ENCODE measurements at regions not wholly inside any gene's neighbourhood (a gene's known extent, or its start where the extent isn't known, plus 50 kb on each side); places are given as distances from the start of the nearest gene placed in this dataset.

- Histone ChIP-seq H3K9me3 (no peaks in the 10 kb centered on the region), H3K27me3 (no peaks in the 10 kb centered on the region), H3K4me3 (no peak overlapping the region), H3K4me1 (no peaks in the 10 kb centered on the region), H3K36me3 (no peaks in the 10 kb centered on the region), H3K27ac (no peak overlapping the region)
- TF ChIP-seq POLR2A (IDR thresholded peaks at IDR 0.05) (no peak), POLR2AphosphoS5 (IDR thresholded peaks at IDR 0.05) (no peak), CTCF (IDR thresholded peaks at IDR 0.05) (no peak)
- intact Hi-C loops (cut with DNase I; ENCODE audit: low total_unique reads): no loop called here
- DNase-seq (ENCODE audit: low spot score in 2 of 2): no peak
Measured at GRCh38 chr13:85298387-85298924, 500.8 kb downstream of the SLITRK6 start.

DNA sequence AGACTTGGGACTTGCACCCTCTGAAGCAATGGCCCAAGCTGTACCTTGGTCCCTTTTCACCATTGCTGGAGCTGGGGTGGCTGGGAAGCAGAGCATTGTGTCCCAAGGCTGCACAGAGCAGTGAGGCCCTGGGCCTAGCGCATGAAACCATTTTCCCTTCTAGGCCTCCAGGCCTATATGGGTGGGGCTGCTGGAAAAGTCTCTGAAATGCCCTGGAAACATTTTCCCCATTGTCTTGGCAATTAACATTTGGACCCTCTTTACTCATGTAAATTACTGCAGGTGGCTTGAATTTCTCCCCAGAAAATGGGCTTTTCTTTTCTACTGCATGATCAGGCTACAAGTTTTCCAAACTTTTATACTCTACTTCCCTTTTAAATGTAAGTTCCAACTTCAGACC lies 510.5 kb downstream of the SLITRK6 start:
- DNase-seq (ENCODE audit: low spot score in 2 of 2): no peak
- TF ChIP-seq POLR2A (IDR thresholded peaks at IDR 0.05) (no peak), CTCF (IDR thresholded peaks at IDR 0.05) (no peak)
- Histone ChIP-seq H3K27ac (no peak overlapping the region), H3K9me3 (no peaks in the 10 kb centered on the region), H3K36me3 (no peaks in the 10 kb centered on the region), H3K4me3 (no peak overlapping the region), H3K27me3 (no peaks in the 10 kb centered on the region), H3K4me1 (no peaks in the 10 kb centered on the region)
- intact Hi-C loops (cut with DNase I; ENCODE audit: low total_unique reads): no loop called here

DNA sequence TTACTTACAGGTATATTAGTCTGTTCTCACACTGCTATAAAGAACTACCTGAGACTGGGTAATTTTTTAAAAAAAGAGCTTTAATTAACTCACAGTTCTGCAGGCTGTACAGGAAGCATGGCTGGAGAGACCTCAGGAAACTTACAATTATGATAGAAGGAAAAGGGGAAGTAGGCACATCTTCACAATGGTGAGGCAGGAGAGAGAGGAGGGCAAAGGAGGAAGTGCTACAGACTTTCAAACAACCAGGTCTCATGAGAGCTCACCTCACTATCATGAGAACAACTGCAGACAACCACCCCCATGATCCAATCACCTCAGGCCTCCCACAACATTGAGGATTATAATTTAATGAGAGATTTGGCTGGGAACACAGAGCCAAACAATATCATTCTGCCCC lies 511.7 kb downstream of the SLITRK6 start:
- H3K27ac ChIP-seq: no peak overlapping the region
- no peak overlapping the region for H3K4me3 ChIP-seq
- no peak for TF ChIP-seq CTCF (IDR thresholded peaks at IDR 0.05)
- TF ChIP-seq POLR2AphosphoS5 (IDR thresholded peaks at IDR 0.05): no peak
- no peak for TF ChIP-seq POLR2A (IDR thresholded peaks at IDR 0.05)
- no peak for DNase-seq (ENCODE audit: low spot score in 2 of 2)
- H3K9me3 ChIP-seq: no peaks in the 10 kb centered on the region
- H3K4me1 ChIP-seq: no peaks in the 10 kb centered on the region
- intact Hi-C loops (cut with DNase I; ENCODE audit: low total_unique reads): no loop called here
- H3K36me3 ChIP-seq: no peaks in the 10 kb centered on the region
- H3K27me3 ChIP-seq: no peaks in the 10 kb centered on the region

DNA sequence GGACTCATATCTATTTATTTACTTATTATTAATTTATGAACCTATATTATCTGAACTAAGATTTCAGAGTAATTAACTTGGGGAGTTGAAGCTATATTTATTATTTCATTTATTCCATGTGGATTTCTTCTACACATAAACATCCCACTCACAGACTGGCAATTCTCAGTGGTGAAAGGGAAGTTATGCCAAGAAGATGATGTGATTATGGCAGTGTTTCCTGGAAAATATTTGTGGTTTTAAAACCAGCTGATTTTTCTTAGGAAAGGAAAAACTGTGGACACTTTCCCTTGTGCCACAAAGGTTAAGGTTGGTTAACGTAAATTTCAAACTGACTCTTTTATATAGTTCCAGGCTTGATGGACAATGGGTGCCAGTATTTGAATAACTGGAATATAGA lies 513.1 kb downstream of the SLITRK6 start:
- TF ChIP-seq CTCF (IDR thresholded peaks at IDR 0.05): no peak
- TF ChIP-seq POLR2A (IDR thresholded peaks at IDR 0.05): no peak
- no peak for TF ChIP-seq POLR2AphosphoS5 (IDR thresholded peaks at IDR 0.05)
- no peaks in the 10 kb centered on the region for H3K9me3 ChIP-seq
- H3K27ac ChIP-seq: no peak overlapping the region
- no peak for DNase-seq (ENCODE audit: low spot score in 2 of 2)
- no peaks in the 10 kb centered on the region for H3K36me3 ChIP-seq
- no peak overlapping the region for H3K4me3 ChIP-seq
- no peaks in the 10 kb centered on the region for H3K27me3 ChIP-seq
- no peaks in the 10 kb centered on the region for H3K4me1 ChIP-seq
- intact Hi-C loops (cut with DNase I; ENCODE audit: low total_unique reads): no loop called here

DNA sequence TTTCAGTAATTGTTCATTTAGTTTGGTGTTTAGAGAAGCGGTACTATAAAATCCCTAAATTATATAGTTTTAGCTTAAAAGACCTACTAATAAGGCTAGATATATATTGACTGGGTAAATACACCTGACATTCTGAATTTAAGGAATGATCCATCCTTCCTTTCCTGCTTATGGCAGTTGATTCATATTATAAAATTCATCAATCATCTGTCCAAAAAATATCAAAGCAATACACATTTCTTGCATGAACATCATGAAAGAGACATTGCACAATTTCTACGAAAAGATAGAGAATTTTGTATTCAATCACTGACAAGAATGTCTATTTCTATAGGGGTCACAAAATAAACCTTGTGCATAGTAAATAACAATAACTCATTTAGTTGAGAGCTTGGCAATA lies 514.9 kb downstream of the SLITRK6 start:
- Histone ChIP-seq H3K27me3 (no peaks in the 10 kb centered on the region), H3K36me3 (no peaks in the 10 kb centered on the region), H3K4me1 (no peaks in the 10 kb centered on the region), H3K4me3 (no peak overlapping the region), H3K27ac (no peak overlapping the region), H3K9me3 (no peaks in the 10 kb centered on the region)
- intact Hi-C loops (cut with DNase I; ENCODE audit: low total_unique reads): no loop called here
- no peak for DNase-seq (ENCODE audit: low spot score in 2 of 2)
- TF ChIP-seq CTCF (IDR thresholded peaks at IDR 0.05) (no peak), POLR2A (IDR thresholded peaks at IDR 0.05) (no peak), POLR2AphosphoS5 (IDR thresholded peaks at IDR 0.05) (no peak)

Data from breast epithelium (tissue), 4 donors.